GM21717 (cell line): ENCODE measurements at regions not wholly inside any gene's neighbourhood (a gene's known extent, or its start where the extent isn't known, plus 50 kb on each side); places are given as distances from the start of the nearest gene placed in this dataset.
"Not testable (repeated sequence)": the region's sequence is repeated elsewhere in the genome, so short reads cannot be mapped to it uniquely, and the experiment has no call there.

ENCODE experiments used
- ATAC-seq: cut with Tn5 transposase; IDR thresholded peaks from one replicate; pipeline ENCODE4 v1.9.1; 2021; ENCODE audit warnings: mild to moderate bottlenecking, moderate library complexity; ENCODE audit not compliant: unreplicated experiment

DNA sequence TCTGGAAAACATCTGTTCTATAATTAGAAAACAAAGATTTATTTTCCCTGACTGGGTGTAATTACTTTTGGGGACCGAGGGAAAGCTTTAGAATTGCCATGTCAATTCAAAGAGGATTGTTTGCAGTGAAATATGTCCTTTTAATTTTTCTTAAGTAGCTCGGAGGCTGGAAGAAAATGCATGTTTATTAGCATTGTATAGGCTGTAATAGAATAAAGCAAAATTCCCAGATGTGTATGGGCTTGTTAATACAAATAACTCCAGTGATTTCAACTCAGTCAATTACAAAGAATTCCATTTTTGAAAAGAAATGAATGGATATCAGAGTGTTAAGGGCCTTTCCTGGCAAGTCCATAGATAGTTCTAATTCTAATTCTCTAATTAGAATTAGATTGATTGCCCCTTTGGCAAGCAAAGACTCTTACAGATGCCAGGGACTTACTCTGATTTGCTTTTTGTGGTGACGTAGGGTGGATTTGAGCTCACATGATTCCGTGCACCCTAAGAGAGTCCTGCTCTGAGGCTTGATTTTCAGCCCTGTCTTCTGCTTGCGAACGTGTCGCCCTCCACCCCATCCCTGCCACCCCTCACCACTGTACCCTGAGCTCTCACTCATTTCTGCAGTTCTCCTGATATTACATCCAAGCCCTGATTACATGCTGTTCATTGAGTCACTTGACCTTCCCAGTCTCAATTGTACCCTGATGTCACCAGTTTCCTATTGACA, 70.0 kb upstream of the FAM20A start:
- ATAC-seq = no peak

- not testable (repeated sequence) for ATAC-seq
Observed at GRCh38 chr17:68666438-68666837, 65.3 kb upstream of the FAM20A start.

GRCh38 chr17:68665373-68665772, 64.2 kb upstream of the FAM20A start:
- no peak for ATAC-seq

- no peak for ATAC-seq
Observed at GRCh38 chr17:68662479-68662878, 61.3 kb upstream of the FAM20A start.

DNA sequence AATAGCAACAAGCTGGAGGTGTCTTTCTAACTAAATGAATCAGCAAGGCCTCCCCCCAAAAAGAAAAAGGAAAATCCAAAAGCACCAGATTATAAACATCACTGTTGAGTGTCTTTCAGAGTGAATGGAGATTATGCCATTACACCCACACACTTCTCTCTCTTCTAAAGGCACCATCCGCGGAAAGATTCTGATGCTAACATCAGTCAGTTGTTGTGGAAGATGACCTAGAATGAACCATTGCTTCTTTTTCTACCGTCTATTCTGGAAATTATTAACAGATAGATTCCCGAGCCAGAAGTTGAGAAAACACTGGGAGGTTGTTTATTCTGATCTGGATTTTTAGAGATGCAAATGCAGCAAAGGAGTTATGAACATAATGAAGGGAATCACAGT, 60.9 kb upstream of the FAM20A start:
- ATAC-seq = no peak

DNA sequence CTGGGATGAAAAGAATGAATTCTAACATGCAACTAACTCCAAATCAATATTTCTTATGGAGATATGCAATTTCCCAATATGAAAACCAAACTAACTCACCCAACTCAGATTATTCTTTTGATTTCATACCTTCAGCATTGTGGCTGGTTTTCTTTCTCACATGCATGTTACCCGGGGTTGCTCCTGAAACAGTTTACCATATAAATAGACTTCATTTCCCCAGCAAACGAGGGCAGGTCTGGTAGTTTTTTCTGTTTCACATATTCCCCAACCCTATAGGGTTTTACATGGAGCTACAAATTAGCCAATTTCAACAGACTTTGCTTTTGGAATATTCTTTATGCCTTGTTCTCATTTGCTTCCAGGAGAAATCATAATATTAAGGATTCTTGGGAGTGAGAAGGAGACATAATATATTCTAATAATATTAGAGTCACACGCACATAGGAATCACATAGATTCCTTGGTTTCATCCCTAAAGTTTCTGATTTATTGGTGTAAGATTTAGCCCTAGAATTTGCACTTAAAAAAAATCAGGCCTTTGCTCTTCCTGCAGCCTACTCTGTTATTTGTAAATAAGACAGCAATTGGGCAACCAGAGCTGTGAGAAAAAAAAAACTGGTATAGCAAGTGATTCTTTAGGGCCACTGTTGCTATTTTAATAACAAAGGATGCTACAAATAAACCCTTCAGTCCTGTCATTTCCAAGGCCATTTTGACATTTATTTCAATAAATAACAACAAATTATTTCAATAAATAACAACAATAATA, 60.3 kb upstream of the FAM20A start:
- no peak for ATAC-seq

DNA sequence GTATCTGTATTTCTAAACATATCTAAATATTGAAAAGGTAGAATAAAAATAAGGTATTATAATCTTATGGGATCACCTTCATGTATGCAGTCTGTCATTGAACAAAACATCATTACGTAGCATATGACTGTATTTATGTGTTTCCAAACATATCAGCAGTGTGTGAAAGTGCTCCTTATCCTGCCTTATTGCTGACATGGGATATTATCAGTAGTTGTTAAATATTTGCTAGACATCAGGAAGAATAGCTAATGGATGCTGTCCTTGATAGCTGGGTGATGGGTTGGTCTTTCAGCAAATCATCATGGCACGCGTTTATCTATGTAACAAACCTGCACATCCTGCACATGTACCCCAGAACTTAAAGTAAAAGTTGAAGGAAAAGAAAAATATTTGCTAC, 59.1 kb upstream of the FAM20A start:
- no peak for ATAC-seq

DNA sequence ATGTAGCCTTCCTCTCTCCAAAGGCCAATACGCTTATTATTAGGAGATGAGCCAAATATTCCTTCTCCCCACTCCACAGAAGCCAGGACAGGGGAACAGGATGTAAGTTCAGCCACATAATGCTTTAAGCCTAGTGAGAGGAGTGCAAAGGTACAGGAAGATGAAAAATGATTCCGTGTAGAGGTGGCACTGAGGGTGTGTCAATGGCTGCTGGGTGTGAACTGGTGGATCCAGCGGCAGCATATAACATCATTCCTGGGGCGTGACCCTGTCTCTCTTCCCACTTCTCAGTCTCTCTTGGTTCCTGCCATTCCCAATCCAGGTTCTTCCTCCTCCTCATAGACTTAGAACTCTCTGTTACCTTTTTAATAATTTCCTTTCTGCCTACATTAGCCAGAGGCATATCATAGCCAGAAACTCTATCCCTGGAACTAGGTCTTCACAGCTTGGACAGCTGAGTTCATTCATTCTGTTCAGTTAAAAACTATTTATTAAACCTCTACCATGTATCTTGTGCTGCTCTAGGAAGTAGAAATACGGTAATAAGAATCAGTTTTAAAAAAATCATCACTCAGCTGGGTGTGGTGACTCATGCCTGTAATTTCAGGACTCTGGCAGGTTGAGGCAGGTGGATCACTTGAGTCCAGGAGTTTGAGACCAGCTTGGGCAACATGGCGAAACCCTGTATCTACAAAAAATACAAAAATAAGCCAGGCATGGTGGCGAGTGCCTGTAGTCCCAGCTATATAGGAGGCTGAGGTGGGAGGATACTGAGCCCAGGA, 58.0 kb upstream of the FAM20A start:
- no peak for ATAC-seq

DNA sequence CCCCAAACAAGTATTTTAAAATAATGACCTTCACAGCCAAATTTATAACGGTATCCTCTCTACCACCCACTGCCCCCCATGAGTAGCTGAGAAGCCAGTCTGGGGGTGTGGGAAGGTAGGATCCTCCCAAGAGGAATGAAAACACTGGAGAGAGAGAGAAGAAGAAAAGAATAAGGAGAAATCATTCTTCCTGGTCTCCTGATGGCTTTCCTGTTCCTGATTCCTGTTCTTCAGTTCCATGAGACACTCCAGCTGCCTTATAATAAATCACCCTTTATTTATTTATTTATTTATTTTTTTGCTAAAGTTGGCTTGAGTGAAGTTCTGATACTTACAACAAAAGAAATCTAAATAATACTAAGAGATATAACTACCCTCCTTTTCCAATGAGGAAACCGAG, 56.4 kb upstream of the FAM20A start:
- ATAC-seq = no peak

DNA sequence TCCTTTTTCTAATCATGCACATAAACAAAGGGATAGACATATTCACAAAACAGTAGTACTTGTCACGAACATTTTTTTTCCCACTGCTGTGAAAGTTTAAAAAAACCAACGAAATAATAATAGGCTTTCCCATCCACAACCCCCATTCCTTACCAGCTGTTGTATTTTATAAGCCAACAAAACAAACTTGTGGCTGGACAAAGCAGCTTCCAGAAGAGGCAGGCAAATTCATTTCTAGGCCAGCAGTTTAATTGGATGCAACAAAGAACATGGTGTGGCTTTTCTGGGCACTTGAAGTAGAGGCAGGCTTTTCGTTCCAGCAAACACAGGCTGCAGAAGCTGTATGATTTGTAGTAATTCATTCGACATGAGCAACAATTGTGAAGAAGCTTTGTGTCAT, 56.0 kb upstream of the FAM20A start:
- ATAC-seq = no peak

DNA sequence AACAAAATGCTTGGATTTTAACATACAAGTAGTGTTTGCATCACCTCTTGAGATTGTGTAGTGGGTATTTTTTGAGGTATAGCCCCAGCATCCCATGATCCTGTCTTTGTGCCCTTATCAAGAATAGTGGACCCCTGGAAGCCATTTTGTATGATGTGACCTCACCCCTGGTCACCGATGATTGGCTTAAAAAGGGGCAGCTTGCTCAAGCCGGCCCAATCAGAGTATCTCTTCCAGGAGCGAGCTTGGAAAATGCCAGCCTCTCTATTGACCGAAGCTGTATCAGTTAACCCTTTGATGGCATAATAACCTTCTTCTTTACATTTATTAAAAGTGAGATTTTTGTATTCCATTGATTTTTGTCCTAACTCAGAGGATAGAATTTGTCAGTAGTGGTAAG, 55.5 kb upstream of the FAM20A start:
- no peak for ATAC-seq
